Pancreas (tissue), 10 donors: ENCODE measurements at regions not wholly inside any gene's neighbourhood (a gene's known extent, or its start where the extent isn't known, plus 50 kb on each side); places are given as distances from the start of the nearest gene placed in this dataset.

Source experiments
- ATAC-seq, 4 donors: fragments of 200-7000 bp; cut with Tn5 transposase; one replicate each; pipeline versions ENCODE4 v1.8.0 to v1.9.1; 2020; ENCODE audit warnings: mild to moderate bottlenecking in 4 of 4, moderate library complexity in 4 of 4
- DNase-seq, 6 donors: peaks; one replicate each; pipeline ENCODE4 v3.0.0-alpha.2; 2020
- FAIRE-seq: peaks from 2 replicates; lab custom pipeline; 2012; peaks lifted over from hg19 to GRCh38; lab: Jason Lieb, UNC
- H3K27ac ChIP-seq, 4 donors: fragments of 200-600 bp; sonication (generic); 1 replicate in 3 of 4; 2 replicates in 1 of 4; pipeline versions ENCODE4 v1.5.0 to v1.8.0; 2020
- H3K27me3 ChIP-seq, 4 donors: fragments of 200-600 bp; one replicate each; pipeline ENCODE4 v1.8.0; 2021
- H3K36me3 ChIP-seq, 3 donors: fragments of 200-600 bp; sonication (generic) in 1 of 3; one replicate each; pipeline versions ENCODE4 v1.5.0 to v1.8.0; 2020 to 2021
- H3K4me1 ChIP-seq, 3 donors: fragments of 200-600 bp; one replicate each; pipeline ENCODE4 v1.8.0; 2021
- H3K4me3 ChIP-seq, 4 donors: fragments of 200-600 bp; sonication (generic) in 2 of 4; one replicate each; pipeline versions ENCODE4 v1.5.0 to v1.8.0; 2020 to 2021
- H3K9me3 ChIP-seq, 4 donors: fragments of 200-600 bp; one replicate each; pipeline ENCODE4 v1.8.0; 2021
- CTCF ChIP-seq, 4 donors: fragments of 200-600 bp; sonication (generic) in 3 of 4; IDR thresholded peaks; one replicate each; pipeline versions ENCODE4 v1.5.0 to v1.8.0; 2021; ENCODE audit warnings: antibody characterized with exemption in 4 of 4
- WGBS, 2 donors: extraction: QIAGEN DNeasy Blood & Tissue Kit; methylation state at CpG; one replicate each; pipeline ENCODE4 v1.1.7; 2013; 5-methylcytosine and 5-hydroxymethylcytosine counted together
- intact Hi-C, 3 donors: fragments of 100-400 bp; cut with DNase I; formaldehyde crosslinking; loops; one replicate each; pipeline versions ENCODE4 v1.11.1 to v1.14.2; 2022
- donor health status: healthy with polysubstance abuse.
- donor health status: DM: no; HTN: no; CAD: no; lungs with moderate emphysema.
- donor health status: DM: no; HTN: no; CAD: no.
- donor health status: control.
- donor health status: control.
- donor health status: Bipolar disorder and iron deficiency.
- donor health status: DM: yes; HTN: yes; CAD: no.
- donor health status: DM: no; HTN: no; CAD: no.
- donor health status: DM: no; HTN: no; CAD: no.
- donor health status: DM: yes; HTN: yes; CAD: no.

GRCh38 chr4:128349921-128350320, 62.3 kb upstream of the PGRMC2 start:
- no peak for ATAC-seq
- intact Hi-C loops, result no loop called here

GRCh38 chr4:128347930-128348660, 60.5 kb upstream of the PGRMC2 start:
- 65 to 75% methylated on average over 4 of the region's 4 CpGs for WGBS, 2 donors
- Histone ChIP-seq H3K27me3 (no peaks in the 10 kb centered on the region), H3K4me1 (peaks cover 0 to 10% (median 0%) of the 10 kb centered on the region in 3 donors), H3K4me3 (no peak overlapping the region), H3K36me3 (no peaks in the 10 kb centered on the region), H3K9me3 (no peaks in the 10 kb centered on the region), H3K27ac (no peak overlapping the region)
- FAIRE-seq, result no peak
- no peak for TF ChIP-seq CTCF (IDR thresholded peaks at IDR 0.05)
- DNase-seq, result no peak
- no peak for ATAC-seq
- intact Hi-C loops, result no loop called here

More at GRCh38 chr4:128349921-128350320, 62.3 kb upstream of the PGRMC2 start:
- no peak overlapping the region for H3K4me3 ChIP-seq
- no peaks in the 10 kb centered on the region for H3K27me3 ChIP-seq
- H3K4me1 ChIP-seq, result peaks cover 0 to 14% (median 6%) of the 10 kb centered on the region in 3 donors
- H3K36me3 ChIP-seq, result no peaks in the 10 kb centered on the region
- no peak overlapping the region for H3K27ac ChIP-seq
- no peaks in the 10 kb centered on the region for H3K9me3 ChIP-seq
- TF ChIP-seq CTCF (IDR thresholded peaks at IDR 0.05), result no peak
- DNase-seq (no peak), FAIRE-seq (no peak)
- WGBS, 2 donors, result 77 to 78% methylated on average over 4 of the region's 4 CpGs

- FAIRE-seq (no peak), DNase-seq (peak in 4 of 6 donors; percentile 25 to 60 (median 43)), ATAC-seq (peak; percentile 78 to 96 (median 88))
- H3K9me3 ChIP-seq, result no peaks in the 10 kb centered on the region
- H3K4me3 ChIP-seq, result no peak overlapping the region
- H3K27ac ChIP-seq, result no peak overlapping the region
- H3K4me1 ChIP-seq, result peaks cover 0 to 10% (median 0%) of the 10 kb centered on the region in 3 donors
- WGBS, 2 donors, result 34 to 44% methylated on average over 4 of the region's 4 CpGs
- H3K27me3 ChIP-seq, result no peaks in the 10 kb centered on the region
- intact Hi-C loops, result no loop called here
- H3K36me3 ChIP-seq, result no peaks in the 10 kb centered on the region
- no peak for TF ChIP-seq CTCF (IDR thresholded peaks at IDR 0.05)
Measured at GRCh38 chr4:128347175-128347868, 59.7 kb upstream of the PGRMC2 start.

GRCh38 chr4:128346054-128346716, 58.6 kb upstream of the PGRMC2 start:
- no peak for FAIRE-seq
- Histone ChIP-seq H3K4me3 (no peak overlapping the region), H3K27ac (no peak overlapping the region), H3K9me3 (no peaks in the 10 kb centered on the region), H3K27me3 (no peaks in the 10 kb centered on the region), H3K36me3 (no peaks in the 10 kb centered on the region), H3K4me1 (peaks cover 0 to 10% (median 0%) of the 10 kb centered on the region in 3 donors)
- 95 to 96% methylated on average over 3 of the region's 3 CpGs for WGBS, 2 donors
- intact Hi-C loops, result no loop called here
- ATAC-seq, result no peak
- no peak for TF ChIP-seq CTCF (IDR thresholded peaks at IDR 0.05)
- no peak for DNase-seq
